ENCODE measurements at regions not wholly inside any gene's neighbourhood (a gene's known extent, or its start where the extent isn't known, plus 50 kb on each side); places are given as distances from the start of the nearest gene placed in this dataset.

DNA sequence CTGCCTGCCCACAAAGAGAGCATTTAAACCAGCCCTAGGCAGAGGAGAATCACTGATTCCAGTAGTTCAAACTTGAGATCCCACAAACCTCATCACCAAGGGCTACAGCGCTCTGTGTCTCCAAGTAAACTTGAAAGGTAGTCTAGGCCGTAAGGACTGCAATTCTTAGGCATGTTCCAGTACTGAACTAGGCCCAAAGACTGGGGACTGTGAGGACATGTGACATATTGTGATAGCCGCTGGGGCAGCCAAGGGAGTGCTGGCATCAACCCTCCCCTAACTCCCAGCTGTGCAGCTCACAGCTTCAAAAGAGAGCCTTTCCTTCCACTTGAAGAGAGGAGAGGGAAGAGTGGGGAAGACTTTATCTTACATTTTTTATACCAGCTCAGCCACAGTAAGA lies 291.0 kb upstream of the PRR16 start:
- TF ChIP-seq, protein P1, sequence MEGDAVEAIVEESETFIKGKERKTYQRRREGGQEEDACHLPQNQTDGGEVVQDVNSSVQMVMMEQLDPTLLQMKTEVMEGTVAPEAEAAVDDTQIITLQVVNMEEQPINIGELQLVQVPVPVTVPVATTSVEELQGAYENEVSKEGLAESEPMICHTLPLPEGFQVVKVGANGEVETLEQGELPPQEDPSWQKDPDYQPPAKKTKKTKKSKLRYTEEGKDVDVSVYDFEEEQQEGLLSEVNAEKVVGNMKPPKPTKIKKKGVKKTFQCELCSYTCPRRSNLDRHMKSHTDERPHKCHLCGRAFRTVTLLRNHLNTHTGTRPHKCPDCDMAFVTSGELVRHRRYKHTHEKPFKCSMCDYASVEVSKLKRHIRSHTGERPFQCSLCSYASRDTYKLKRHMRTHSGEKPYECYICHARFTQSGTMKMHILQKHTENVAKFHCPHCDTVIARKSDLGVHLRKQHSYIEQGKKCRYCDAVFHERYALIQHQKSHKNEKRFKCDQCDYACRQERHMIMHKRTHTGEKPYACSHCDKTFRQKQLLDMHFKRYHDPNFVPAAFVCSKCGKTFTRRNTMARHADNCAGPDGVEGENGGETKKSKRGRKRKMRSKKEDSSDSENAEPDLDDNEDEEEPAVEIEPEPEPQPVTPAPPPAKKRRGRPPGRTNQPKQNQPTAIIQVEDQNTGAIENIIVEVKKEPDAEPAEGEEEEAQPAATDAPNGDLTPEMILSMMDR (IDR thresholded peaks at IDR 0.05) = no peak
- no peak for TF ChIP-seq POLR2A (IDR thresholded peaks at IDR 0.05)
- no peak for TF ChIP-seq POLR2AphosphoS5 (IDR thresholded peaks at IDR 0.05)
- TF ChIP-seq EP300 (IDR thresholded peaks at IDR 0.05) = no peak
